Smooth muscle cell (in vitro differentiated cells): ENCODE measurements at regions not wholly inside any gene's neighbourhood (a gene's known extent, or its start where the extent isn't known, plus 50 kb on each side); places are given as distances from the start of the nearest gene placed in this dataset.

ENCODE experiments used
- DNase-seq: peaks from one replicate; lab custom pipeline; 2025; ENCODE audit not compliant: unreplicated experiment; lab: John Stamatoyannopoulos, UW
- H2AFZ ChIP-seq: fragments of 200-600 bp; sonication (generic); 2 replicates; pipeline ENCODE4 v1.6.0; 2016; ENCODE audit warnings: antibody characterized with exemption, low read depth, mild to moderate bottlenecking
- H3F3A ChIP-seq: fragments of 200-600 bp; sonication (generic); 2 replicates; pipeline ENCODE4 v1.6.0; 2017; ENCODE audit warnings: antibody characterized with exemption, low read depth
- H3K27ac ChIP-seq: fragments of 200-600 bp; sonication (generic); 2 replicates; pipeline ENCODE4 v1.5.1; 2016; ENCODE audit warnings: low read depth, mild to moderate bottlenecking
- H3K27me3 ChIP-seq: fragments of 200-600 bp; sonication (generic); 2 replicates; pipeline ENCODE4 v1.6.1; 2016; ENCODE audit warnings: low read depth, mild to moderate bottlenecking
- H3K36me3 ChIP-seq: fragments of 200-600 bp; sonication (generic); 2 replicates; pipeline ENCODE4 v1.5.1; 2016; ENCODE audit warnings: low read depth
- H3K4me1 ChIP-seq: fragments of 200-600 bp; sonication (generic); 2 replicates; pipeline ENCODE4 v1.5.1; 2016; ENCODE audit warnings: low read depth
- H3K4me2 ChIP-seq: fragments of 200-600 bp; sonication (generic); 2 replicates; pipeline ENCODE4 v1.6.0; 2016; ENCODE audit warnings: mild to moderate bottlenecking
- H3K4me3 ChIP-seq: fragments of 200-600 bp; sonication (generic); 2 replicates; pipeline ENCODE4 v1.5.1; 2016; ENCODE audit warnings: mild to moderate bottlenecking
- H3K79me2 ChIP-seq: fragments of 200-600 bp; sonication (generic); 2 replicates; pipeline ENCODE4 v1.6.0; 2016; ENCODE audit warnings: low read depth, mild to moderate bottlenecking
- H3K9ac ChIP-seq: fragments of 200-600 bp; sonication (generic); 2 replicates; pipeline ENCODE4 v1.6.0; 2016; ENCODE audit warnings: low read depth
- H3K9me3 ChIP-seq: fragments of 200-600 bp; sonication (generic); replicated peaks from 2 replicates; pipeline ENCODE4 v1.5.1; 2016; ENCODE audit warnings: low read depth
- H4K20me1 ChIP-seq: fragments of 200-600 bp; sonication (generic); 2 replicates; pipeline ENCODE4 v1.6.0; 2016; ENCODE audit warnings: low read depth
- WGBS: methylation state at CpG from one replicate; pipeline ENCODE4 v1.1.7; 2016; ENCODE audit warnings: low lambda C conversion rate; 5-methylcytosine and 5-hydroxymethylcytosine counted together
- TF ChIP-seq, protein P1 (sequence below): fragments of 200-600 bp; sonication (generic); IDR thresholded peaks from 2 replicates; pipeline ENCODE4 v1.5.1; 2017; ENCODE audit warnings: borderline replicate concordance, mild to moderate bottlenecking, antibody characterized with exemption; ENCODE audit not compliant: insufficient read depth, poor library complexity, severe bottlenecking

DNA sequence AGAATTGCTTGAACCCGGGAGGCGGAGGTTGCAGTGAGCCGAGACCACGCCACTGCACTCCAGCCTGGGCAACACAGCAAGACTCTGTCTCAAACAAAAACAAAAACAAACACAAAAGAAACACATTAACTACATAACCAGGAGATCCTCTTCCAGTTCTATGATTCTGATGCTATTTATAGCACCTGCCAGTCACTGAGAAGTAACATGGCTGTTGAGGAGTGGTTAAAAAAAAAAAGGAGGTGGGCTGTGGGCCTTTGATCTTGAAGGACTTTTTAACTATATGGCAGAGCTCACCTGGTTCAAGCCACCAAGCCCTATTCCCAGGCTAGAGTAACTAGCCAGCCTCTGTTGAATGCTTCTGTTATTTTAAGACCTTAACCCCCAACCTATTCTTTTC, 148.8 kb downstream of the ZBTB18 start:
- Histone ChIP-seq H4K20me1 (no peaks in the 10 kb centered on the region), H3K36me3 (no peaks in the 10 kb centered on the region), H3K9me3 (no peaks in the 10 kb centered on the region), H3K4me1 (no peaks in the 10 kb centered on the region), H3F3A (no peaks in the 10 kb centered on the region), H3K4me3 (no peak overlapping the region), H3K79me2 (no peaks in the 10 kb centered on the region), H2AFZ (no peak overlapping the region), H3K27ac (no peak overlapping the region), H3K4me2 (no peak overlapping the region), H3K9ac (no peak overlapping the region), H3K27me3 (no peaks in the 10 kb centered on the region)
- DNase-seq = no peak
- WGBS = 96% methylated on average over 4 of the region's 4 CpGs
- TF ChIP-seq, protein P1, sequence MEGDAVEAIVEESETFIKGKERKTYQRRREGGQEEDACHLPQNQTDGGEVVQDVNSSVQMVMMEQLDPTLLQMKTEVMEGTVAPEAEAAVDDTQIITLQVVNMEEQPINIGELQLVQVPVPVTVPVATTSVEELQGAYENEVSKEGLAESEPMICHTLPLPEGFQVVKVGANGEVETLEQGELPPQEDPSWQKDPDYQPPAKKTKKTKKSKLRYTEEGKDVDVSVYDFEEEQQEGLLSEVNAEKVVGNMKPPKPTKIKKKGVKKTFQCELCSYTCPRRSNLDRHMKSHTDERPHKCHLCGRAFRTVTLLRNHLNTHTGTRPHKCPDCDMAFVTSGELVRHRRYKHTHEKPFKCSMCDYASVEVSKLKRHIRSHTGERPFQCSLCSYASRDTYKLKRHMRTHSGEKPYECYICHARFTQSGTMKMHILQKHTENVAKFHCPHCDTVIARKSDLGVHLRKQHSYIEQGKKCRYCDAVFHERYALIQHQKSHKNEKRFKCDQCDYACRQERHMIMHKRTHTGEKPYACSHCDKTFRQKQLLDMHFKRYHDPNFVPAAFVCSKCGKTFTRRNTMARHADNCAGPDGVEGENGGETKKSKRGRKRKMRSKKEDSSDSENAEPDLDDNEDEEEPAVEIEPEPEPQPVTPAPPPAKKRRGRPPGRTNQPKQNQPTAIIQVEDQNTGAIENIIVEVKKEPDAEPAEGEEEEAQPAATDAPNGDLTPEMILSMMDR = no peak

GRCh38 chr1:244200596-244200995, 149.5 kb downstream of the ZBTB18 start:
- Histone ChIP-seq H3K27me3 (no peaks in the 10 kb centered on the region), H3K9me3 (no peaks in the 10 kb centered on the region), H3K9ac (no peak overlapping the region), H3K4me3 (no peak overlapping the region), H3K4me1 (no peaks in the 10 kb centered on the region), H3F3A (no peaks in the 10 kb centered on the region), H3K36me3 (no peaks in the 10 kb centered on the region), H3K27ac (no peak overlapping the region), H4K20me1 (no peaks in the 10 kb centered on the region), H3K79me2 (no peaks in the 10 kb centered on the region), H2AFZ (no peak overlapping the region), H3K4me2 (no peak overlapping the region)
- DNase-seq = no peak
- 94% methylated on average over 8 of the region's 8 CpGs for WGBS
- TF ChIP-seq, protein P1 = no peak

DNA sequence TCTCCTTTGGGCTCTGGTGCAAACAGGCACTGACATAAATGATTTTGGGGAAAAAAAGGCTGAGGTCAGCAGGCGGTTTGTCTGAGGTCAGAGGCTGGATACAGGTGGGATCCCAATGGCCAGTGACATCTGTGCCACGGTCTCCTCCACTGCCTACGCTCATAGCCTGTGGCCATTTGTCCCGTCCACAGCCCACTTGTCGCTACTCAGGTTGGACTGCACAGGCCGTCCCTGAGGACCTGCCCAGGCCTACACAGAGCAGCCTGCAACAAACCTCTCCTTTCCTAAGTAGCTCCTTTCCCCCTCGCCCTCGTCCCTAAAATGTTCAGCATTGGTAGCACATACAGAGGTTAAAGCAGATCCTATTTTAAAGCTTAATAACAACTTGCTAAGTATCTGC, 150.7 kb downstream of the ZBTB18 start:
- Histone ChIP-seq H3K9me3 (no peaks in the 10 kb centered on the region), H3F3A (no peaks in the 10 kb centered on the region), H3K27ac (no peak overlapping the region), H3K4me1 (no peaks in the 10 kb centered on the region), H3K27me3 (no peaks in the 10 kb centered on the region), H2AFZ (no peak overlapping the region), H3K36me3 (no peaks in the 10 kb centered on the region), H3K4me3 (no peak overlapping the region), H4K20me1 (no peaks in the 10 kb centered on the region), H3K79me2 (no peaks in the 10 kb centered on the region), H3K4me2 (no peak overlapping the region), H3K9ac (no peak overlapping the region)
- TF ChIP-seq, protein P1 = no peak
- 98% methylated on average over 7 of the region's 8 CpGs for WGBS
- DNase-seq = no peak

DNA sequence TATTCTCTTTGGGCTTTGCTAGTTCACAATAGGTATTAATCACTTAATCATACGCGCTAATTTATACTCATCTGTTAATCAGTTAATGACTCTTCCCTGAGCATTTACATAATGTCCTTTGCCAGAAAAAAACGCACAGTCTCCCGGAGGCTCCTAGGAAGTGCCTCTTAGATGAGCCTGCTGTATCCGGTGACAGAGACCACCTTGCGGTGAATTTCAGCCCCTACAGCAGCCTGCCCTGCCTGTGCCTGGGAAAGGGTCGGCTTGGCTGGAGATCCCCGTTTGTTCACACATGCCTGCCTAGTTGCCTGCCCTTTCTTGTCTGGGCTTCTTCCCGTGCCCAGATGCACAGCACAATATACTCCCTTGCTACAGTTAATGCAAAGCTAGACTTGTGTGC, 152.9 kb downstream of the ZBTB18 start:
- Histone ChIP-seq H3K9me3 (no peaks in the 10 kb centered on the region), H3K27me3 (no peaks in the 10 kb centered on the region), H4K20me1 (no peaks in the 10 kb centered on the region), H3K9ac (no peak overlapping the region), H3F3A (no peaks in the 10 kb centered on the region), H3K4me2 (no peak overlapping the region), H3K79me2 (no peaks in the 10 kb centered on the region), H3K4me3 (no peak overlapping the region), H3K4me1 (no peaks in the 10 kb centered on the region), H3K36me3 (no peaks in the 10 kb centered on the region), H2AFZ (no peak overlapping the region), H3K27ac (no peak overlapping the region)
- TF ChIP-seq, protein P1 = no peak
- no peak for DNase-seq
- 91% methylated on average over 9 of the region's 9 CpGs for WGBS
